Activated B cell treated with CpG ODN at 0.5 μM for 24 hours (primary cell): ENCODE measurements at regions not wholly inside any gene's neighbourhood (a gene's known extent, or its start where the extent isn't known, plus 50 kb on each side); places are given as distances from the start of the nearest gene placed in this dataset.

Experiments used
- ATAC-seq: fragments of 200-7000 bp; cut with Tn5 transposase; one replicate; pipeline ENCODE4 v1.10.0; 2021; ENCODE audit warnings: low read depth, mild to moderate bottlenecking, moderate library complexity
- CTCF ChIA-PET: fragments of 350-600 bp; sonication (Branson Sonifier 250); formaldehyde crosslinking; loops from one replicate; lab custom pipeline; 2021; ENCODE audit warnings: antibody characterized with exemption; lab: Charles Lee
- POLR2A ChIA-PET: fragments of 350-600 bp; sonication (Branson Sonifier 250); formaldehyde crosslinking; loops from one replicate; lab custom pipeline; 2021; ENCODE audit warnings: antibody characterized with exemption; lab: Charles Lee
- DNase-seq: peaks from one replicate; pipeline ENCODE4 v3.0.0; 2022
- H3K27ac Mint-ChIP-seq: one replicate; pipeline ENCODE4 v1.8.0; 2020; ENCODE audit warnings: mixed read lengths
- H3K27me3 Mint-ChIP-seq: one replicate; pipeline ENCODE4 v1.8.0; 2021; ENCODE audit warnings: mixed read lengths
- H3K36me3 Mint-ChIP-seq: one replicate; pipeline ENCODE4 v1.8.0; 2021; ENCODE audit warnings: low read depth, mixed read lengths
- H3K4me1 Mint-ChIP-seq: one replicate; pipeline ENCODE4 v1.8.0; 2021; ENCODE audit warnings: mixed read lengths
- H3K4me3 Mint-ChIP-seq: one replicate; pipeline ENCODE4 v1.8.0; 2020; ENCODE audit warnings: mild to moderate bottlenecking, mixed read lengths
- H3K9me3 Mint-ChIP-seq: one replicate; pipeline ENCODE4 v1.8.0; 2020; ENCODE audit warnings: mixed read lengths
- CTCF ChIP-seq: fragments of 200-600 bp; IDR thresholded peaks from one replicate; pipeline ENCODE4 v1.8.0; 2022; ENCODE audit warnings: antibody characterized with exemption, mild to moderate bottlenecking
- intact Hi-C: fragments of 100-400 bp; cut with micrococcal nuclease; formaldehyde crosslinking; loops from one replicate; pipeline ENCODE4 v1.15.1; 2024

GRCh38 chr10:124329362-124329761 is 89.4 kb downstream of the OAT start:
- no peaks in the 10 kb centered on the region for H3K4me1 Mint-ChIP-seq
- peaks cover 12% of the 10 kb centered on the region for H3K27me3 Mint-ChIP-seq
- no peak for ATAC-seq
- DNase-seq = no peak
- POLR2A ChIA-PET = no interaction called here
- CTCF ChIA-PET = no interaction called here
- H3K9me3 Mint-ChIP-seq = peaks cover 19% of the 10 kb centered on the region
- H3K4me3 Mint-ChIP-seq = no peak overlapping the region
- H3K27ac Mint-ChIP-seq = no peak overlapping the region
- intact Hi-C loops = no loop called here
- TF ChIP-seq CTCF = no peak
- H3K36me3 Mint-ChIP-seq = no peaks in the 10 kb centered on the region

GRCh38 chr10:124328477-124329220 is 90.1 kb downstream of the OAT start:
- ChIA-PET CTCF (no interaction called here), POLR2A (no interaction called here)
- DNase-seq = no peak
- Mint-ChIP-seq H3K27me3 (peaks cover 12% of the 10 kb centered on the region), H3K9me3 (peaks cover 17% of the 10 kb centered on the region), H3K36me3 (no peaks in the 10 kb centered on the region), H3K4me1 (no peaks in the 10 kb centered on the region), H3K4me3 (no peak overlapping the region), H3K27ac (no peak overlapping the region)
- intact Hi-C loops = no loop called here
- no peak for TF ChIP-seq CTCF
- no peak for ATAC-seq

GRCh38 chr10:124325998-124326636 is 92.6 kb downstream of the OAT start:
- POLR2A ChIA-PET = no interaction called here
- ATAC-seq (no peak), DNase-seq (no peak)
- peaks cover 4% of the 10 kb centered on the region for H3K9me3 Mint-ChIP-seq
- CTCF ChIA-PET = no interaction called here
- no peak for TF ChIP-seq CTCF
- intact Hi-C loops = no loop called here
- peaks cover 9% of the 10 kb centered on the region for H3K27me3 Mint-ChIP-seq
- no peak overlapping the region for H3K27ac Mint-ChIP-seq
- H3K4me1 Mint-ChIP-seq = no peaks in the 10 kb centered on the region
- H3K36me3 Mint-ChIP-seq = no peaks in the 10 kb centered on the region
- H3K4me3 Mint-ChIP-seq = no peak overlapping the region

GRCh38 chr10:124325633-124325914 is 93.1 kb downstream of the OAT start:
- Mint-ChIP-seq H3K36me3 (no peaks in the 10 kb centered on the region), H3K27me3 (peaks cover 9% of the 10 kb centered on the region), H3K4me1 (no peaks in the 10 kb centered on the region), H3K27ac (no peak overlapping the region), H3K4me3 (no peak overlapping the region), H3K9me3 (no peaks in the 10 kb centered on the region)
- ChIA-PET POLR2A (no interaction called here), CTCF (no interaction called here)
- ATAC-seq = no peak
- intact Hi-C loops = no loop called here
- TF ChIP-seq CTCF = no peak
- no peak for DNase-seq

GRCh38 chr10:124324856-124325632 is 93.7 kb downstream of the OAT start:
- ChIA-PET POLR2A (no interaction called here), CTCF (no interaction called here)
- no peak for TF ChIP-seq CTCF
- intact Hi-C loops = no loop called here
- Mint-ChIP-seq H3K4me3 (no peak overlapping the region), H3K27ac (no peak overlapping the region), H3K9me3 (no peaks in the 10 kb centered on the region), H3K27me3 (peaks cover 7% of the 10 kb centered on the region), H3K36me3 (no peaks in the 10 kb centered on the region), H3K4me1 (no peaks in the 10 kb centered on the region)
- ATAC-seq (no peak), DNase-seq (no peak)
